ENCODE measurements at regions not wholly inside any gene's neighbourhood (a gene's known extent, or its start where the extent isn't known, plus 50 kb on each side); places are given as distances from the start of the nearest gene placed in this dataset.

DNA sequence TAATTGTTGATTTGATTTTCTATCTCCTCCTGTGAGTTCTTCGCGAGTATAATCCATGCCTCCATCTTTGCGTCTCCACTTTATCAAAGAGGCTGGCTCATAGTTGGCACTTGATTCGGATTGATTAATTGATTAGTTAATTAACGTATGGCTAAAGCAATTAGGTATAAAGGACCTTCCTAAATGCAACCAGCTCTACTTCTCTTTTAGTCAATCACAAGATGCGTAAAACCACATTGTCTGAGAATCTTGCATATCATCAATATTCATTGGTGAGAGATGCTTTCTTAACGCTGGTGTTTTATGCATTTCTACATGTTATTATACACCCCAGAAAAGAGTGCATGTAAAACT is 56.4 kb upstream of the NR2F2 start:
- DNase-seq (ENCODE audit: extremely low read depth in 1 of 2, low read depth in 1 of 2) = no peak

DNA sequence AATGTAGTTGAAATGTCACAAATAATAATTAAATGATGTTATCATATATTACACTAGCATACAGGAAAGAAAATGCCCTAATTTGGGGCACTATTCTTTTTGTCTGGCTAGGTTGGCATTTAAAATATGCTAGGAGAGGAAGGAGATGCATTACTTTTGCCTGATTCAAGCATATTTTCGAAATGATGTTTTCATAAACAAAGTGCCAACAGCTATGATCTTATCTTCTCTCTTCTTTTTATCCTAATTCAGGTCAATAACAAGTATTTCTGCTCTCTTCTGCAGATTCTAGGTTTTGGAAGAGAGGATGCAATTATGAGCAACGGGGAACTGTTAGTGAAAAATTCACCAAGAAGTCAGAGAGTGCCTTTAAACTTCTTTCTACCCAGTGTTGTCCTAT is 55.8 kb upstream of the NR2F2 start:
- no peak for DNase-seq (ENCODE audit: extremely low read depth in 1 of 2, low read depth in 1 of 2)

DNA sequence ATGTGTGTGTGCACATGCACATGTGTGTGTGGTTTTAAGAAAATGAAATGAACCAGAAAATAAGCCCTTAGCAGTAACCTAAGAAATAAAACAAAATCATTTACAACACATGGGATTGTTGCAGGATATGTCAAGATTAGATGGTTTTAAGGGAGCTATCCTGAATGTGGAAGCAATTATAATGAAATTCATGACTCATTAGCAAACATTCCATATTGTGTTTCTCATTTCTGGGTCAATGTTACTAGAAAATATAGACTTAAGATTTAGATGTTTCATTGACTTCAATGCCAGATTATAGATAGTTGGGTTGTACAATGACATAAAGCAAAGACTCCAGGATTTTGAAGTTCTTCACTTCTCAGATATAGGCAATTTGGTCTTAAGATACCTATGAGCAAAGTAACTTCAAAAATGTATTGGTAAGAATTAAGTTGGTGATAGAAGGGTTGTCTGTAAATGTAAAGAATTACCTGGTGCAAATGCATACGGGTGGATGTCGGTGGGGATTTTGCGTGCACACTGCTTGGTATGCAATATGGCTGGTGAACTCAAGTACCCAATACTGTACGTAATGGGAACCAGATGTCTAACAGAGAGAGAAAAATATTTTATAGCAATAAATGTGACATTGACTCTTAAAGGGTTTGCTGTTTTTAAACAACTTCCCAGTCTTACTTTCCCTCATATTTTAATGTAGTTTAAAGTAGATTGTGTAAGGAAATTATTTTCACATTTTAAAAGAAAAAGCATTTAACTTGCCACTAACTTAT is 53.9 kb upstream of the NR2F2 start:
- DNase-seq (ENCODE audit: extremely low read depth in 1 of 2, low read depth in 1 of 2) = no peak
